ENCODE measurements at regions not wholly inside any gene's neighbourhood (a gene's known extent, or its start where the extent isn't known, plus 50 kb on each side); places are given as distances from the start of the nearest gene placed in this dataset.

- TF ChIP-seq, protein P1, sequence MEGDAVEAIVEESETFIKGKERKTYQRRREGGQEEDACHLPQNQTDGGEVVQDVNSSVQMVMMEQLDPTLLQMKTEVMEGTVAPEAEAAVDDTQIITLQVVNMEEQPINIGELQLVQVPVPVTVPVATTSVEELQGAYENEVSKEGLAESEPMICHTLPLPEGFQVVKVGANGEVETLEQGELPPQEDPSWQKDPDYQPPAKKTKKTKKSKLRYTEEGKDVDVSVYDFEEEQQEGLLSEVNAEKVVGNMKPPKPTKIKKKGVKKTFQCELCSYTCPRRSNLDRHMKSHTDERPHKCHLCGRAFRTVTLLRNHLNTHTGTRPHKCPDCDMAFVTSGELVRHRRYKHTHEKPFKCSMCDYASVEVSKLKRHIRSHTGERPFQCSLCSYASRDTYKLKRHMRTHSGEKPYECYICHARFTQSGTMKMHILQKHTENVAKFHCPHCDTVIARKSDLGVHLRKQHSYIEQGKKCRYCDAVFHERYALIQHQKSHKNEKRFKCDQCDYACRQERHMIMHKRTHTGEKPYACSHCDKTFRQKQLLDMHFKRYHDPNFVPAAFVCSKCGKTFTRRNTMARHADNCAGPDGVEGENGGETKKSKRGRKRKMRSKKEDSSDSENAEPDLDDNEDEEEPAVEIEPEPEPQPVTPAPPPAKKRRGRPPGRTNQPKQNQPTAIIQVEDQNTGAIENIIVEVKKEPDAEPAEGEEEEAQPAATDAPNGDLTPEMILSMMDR (IDR thresholded peaks at IDR 0.05; ENCODE audit: borderline replicate concordance, extremely low read depth, low read length, poor library complexity, severe bottlenecking) = no peak
- no peak for TF ChIP-seq EZH2 (IDR thresholded peaks at IDR 0.05; ENCODE audit: borderline replicate concordance, low read depth, low read length, severe bottlenecking)
Measured at GRCh38 chr20:6245436-6245835, 122.6 kb upstream of the FERMT1 start.

All from DND-41 (cell line).